AG10803 (cell line): ENCODE measurements at regions not wholly inside any gene's neighbourhood (a gene's known extent, or its start where the extent isn't known, plus 50 kb on each side); places are given as distances from the start of the nearest gene placed in this dataset.

Experiments used
- DNase-seq: peaks from one replicate; pipeline ENCODE4 v3.0.0; 2010; ENCODE audit warnings: low read depth
- H3K4me3 ChIP-seq: 2 replicates; pipeline ENCODE4 v1.5.1; 2011; ENCODE audit warnings: mild to moderate bottlenecking, low read length, control low read depth
- TF ChIP-seq, protein P1 (sequence below): conservative IDR thresholded peaks from 2 replicates; pipeline ENCODE4 v1.5.1; 2011; ENCODE audit warnings: mild to moderate bottlenecking, low read length, control low read depth, inconsistent platforms

DNA sequence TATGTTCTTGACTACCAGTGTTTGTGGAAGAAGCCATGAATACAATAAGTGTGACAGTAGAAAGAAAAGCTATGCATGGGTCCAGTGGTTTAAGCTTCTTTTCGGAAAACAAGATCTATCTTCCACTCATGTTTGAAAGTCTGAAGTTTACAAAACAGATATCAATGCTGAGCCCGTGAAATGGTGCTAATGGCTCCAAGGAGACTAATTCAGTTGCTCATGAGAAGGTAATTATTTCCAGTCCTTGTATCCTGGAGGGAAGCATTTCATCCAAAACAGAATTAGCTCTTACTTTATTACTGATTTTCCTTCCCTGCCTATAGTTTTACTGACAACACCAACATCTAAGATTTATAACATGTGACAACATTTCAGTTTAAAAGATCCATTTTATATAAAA is 1364.9 kb downstream of the PCDH9 start:
- TF ChIP-seq, protein P1, sequence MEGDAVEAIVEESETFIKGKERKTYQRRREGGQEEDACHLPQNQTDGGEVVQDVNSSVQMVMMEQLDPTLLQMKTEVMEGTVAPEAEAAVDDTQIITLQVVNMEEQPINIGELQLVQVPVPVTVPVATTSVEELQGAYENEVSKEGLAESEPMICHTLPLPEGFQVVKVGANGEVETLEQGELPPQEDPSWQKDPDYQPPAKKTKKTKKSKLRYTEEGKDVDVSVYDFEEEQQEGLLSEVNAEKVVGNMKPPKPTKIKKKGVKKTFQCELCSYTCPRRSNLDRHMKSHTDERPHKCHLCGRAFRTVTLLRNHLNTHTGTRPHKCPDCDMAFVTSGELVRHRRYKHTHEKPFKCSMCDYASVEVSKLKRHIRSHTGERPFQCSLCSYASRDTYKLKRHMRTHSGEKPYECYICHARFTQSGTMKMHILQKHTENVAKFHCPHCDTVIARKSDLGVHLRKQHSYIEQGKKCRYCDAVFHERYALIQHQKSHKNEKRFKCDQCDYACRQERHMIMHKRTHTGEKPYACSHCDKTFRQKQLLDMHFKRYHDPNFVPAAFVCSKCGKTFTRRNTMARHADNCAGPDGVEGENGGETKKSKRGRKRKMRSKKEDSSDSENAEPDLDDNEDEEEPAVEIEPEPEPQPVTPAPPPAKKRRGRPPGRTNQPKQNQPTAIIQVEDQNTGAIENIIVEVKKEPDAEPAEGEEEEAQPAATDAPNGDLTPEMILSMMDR, result no peak

DNA sequence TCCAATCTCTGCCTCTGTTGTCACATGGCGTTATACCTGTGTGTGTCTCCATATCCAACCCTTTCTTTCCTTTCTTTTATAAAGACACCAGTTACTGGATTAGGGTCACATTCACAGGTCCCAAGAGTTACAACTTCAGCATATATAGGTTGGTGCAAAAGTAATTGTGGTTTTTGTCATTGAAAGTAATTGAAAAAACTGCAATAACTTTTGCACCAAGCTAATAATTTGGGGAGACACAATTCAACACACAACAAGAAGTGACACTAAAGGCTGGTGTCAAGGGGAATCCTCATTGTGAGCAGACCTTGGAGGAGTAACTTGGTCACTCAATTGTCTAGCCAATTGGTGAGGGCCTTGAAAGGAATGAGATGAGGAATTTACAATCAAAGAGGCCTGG is 1366.1 kb downstream of the PCDH9 start:
- no peak overlapping the region for H3K4me3 ChIP-seq
- DNase-seq, result no peak
- TF ChIP-seq, protein P1, result no peak

More for the DNA sequence above, 1364.9 kb downstream of the PCDH9 start:
- no peak overlapping the region for H3K4me3 ChIP-seq
- no peak for DNase-seq

DNA sequence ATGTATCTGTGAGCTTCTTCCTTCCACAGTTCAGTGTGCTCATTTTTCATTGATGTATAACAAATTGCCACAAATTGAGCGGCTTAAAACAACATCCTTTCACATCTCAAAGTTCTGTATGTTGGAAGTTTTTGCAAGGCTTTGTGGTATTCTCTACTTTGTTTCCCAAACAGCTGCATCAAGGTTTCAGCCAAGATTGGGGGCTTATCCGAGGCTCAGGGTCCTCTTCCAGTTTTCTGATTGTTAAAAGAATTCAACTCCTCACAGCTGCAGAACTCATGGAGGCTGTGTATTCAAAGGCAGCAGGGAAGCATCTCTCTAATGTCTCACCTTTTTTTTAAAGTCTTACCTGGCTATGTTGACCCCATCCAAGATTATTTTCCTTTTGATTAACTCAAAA is 1369.8 kb downstream of the PCDH9 start:
- H3K4me3 ChIP-seq, result no peak overlapping the region
- DNase-seq, result no peak
- TF ChIP-seq, protein P1, result no peak

DNA sequence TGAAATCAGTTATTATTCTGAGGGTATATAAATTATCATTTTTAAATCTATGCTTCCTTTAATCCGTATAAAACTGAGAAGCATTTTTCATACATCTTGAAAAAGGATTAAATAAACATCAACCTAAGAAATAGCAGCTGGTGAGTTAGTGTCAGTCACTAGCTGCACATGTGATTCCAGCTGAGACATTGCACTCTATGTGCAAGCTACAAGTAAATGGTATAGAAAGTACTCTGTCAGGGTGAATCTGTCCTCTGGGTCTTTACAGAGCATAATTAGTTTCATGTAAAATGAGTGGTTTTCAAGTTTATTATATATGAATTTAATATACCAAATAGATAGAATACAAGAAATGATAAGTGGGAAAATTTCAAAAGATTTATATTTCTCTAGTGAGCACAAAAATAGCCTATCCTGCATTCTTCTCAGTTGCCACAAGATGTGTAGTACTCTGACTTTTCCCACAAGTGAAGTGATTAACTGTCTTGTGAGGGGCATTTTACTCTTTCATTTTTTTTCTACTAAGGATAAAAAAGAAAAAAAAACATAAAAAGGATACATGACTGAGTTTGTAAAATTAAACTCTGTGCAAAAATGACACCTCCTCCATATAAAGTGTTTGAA is 1372.1 kb downstream of the PCDH9 start:
- TF ChIP-seq, protein P1, result no peak
- no peak overlapping the region for H3K4me3 ChIP-seq
- no peak for DNase-seq

DNA sequence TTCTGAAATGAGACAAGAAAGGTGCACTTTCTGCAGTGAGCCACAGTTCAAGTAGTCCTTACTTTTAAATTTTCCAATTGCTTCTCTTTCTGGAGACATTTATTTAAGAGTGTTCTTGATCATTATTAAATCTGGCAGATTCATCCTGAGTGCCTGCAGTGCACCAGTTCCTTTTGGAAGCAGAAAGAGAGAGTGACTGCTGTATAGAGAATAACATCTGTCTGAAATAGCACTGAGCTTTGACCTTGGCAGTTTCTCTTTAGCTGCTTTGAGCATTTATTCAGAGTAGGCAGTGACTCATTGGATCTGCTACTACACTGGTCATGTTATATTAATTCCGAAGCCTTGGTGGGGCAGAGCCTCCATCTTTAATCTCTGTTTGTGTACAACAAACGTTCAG is 1373.7 kb downstream of the PCDH9 start:
- TF ChIP-seq, protein P1, result no peak
- peak; percentile 20 for DNase-seq
- H3K4me3 ChIP-seq, result no peak overlapping the region

DNA sequence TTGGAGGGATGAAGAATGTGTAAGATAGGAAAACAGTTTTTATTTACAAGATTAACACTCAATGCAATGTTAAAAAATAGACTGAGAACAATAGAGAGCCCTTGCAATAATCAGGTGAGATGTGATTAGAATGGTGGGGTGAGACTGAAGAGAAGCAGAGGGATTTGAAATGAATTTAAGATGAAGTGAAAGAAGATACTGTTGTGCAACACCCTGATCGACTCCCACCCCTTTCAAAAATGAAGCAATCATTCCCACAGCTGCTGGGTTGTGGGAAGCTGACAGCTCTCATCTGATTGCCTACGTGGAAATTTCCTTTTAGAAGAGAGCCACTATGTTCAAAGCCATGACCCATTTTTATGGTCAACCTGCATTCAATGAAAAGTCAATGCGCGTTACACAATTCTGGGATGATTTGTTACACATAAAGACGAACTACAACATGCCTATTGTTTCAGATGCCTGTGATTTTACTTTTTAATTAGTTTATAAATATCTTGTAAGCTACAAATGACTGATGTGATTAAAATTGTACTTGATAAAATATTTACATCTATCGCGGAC is 1374.8 kb downstream of the PCDH9 start:
- TF ChIP-seq, protein P1, result no peak
- DNase-seq, result no peak
- no peak overlapping the region for H3K4me3 ChIP-seq

DNA sequence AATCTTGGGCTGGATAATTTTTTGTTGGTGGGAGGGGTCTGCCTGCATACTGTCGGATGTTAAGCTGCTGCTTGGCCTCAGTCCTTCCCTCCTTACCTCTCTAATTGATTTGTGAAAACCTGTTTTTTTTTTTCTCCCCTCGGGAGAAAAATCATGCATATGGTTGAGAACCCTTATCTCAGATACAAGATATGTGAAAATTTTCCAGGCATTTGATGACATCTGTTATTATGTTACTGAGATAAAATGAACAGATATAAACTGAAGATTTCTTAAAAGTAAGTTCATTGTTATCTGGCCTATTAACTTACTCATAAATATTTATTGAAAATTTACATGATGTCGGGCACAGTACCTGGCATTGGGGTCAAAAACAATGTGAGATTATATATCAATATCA is 1375.7 kb downstream of the PCDH9 start:
- no peak for DNase-seq
- H3K4me3 ChIP-seq, result no peak overlapping the region
- TF ChIP-seq, protein P1, result no peak
